Cardiac fibroblast (primary cell): ENCODE measurements at regions not wholly inside any gene's neighbourhood (a gene's known extent, or its start where the extent isn't known, plus 50 kb on each side); places are given as distances from the start of the nearest gene placed in this dataset.

ENCODE experiments used
- DNase-seq, 2 donors: peaks; one replicate each; pipeline versions ENCODE4 v3.0.0 to v3.0.0-alpha.2; 2010; ENCODE audit warnings: low read depth in 2 of 2
- H3K4me3 ChIP-seq, 2 donors: replicated peaks in 1 of 2; 1 replicate in 1 of 2; 2 replicates in 1 of 2; pipeline ENCODE4 v1.5.1; 2011; ENCODE audit warnings: low read depth in 2 of 2, low read length in 2 of 2, mild to moderate bottlenecking in 2 of 2, moderate library complexity in 1 of 2
- TF ChIP-seq, protein P1 (sequence below): IDR thresholded peaks from one replicate; pipeline ENCODE4 v1.5.1; 2011; ENCODE audit warnings: low read depth, mild to moderate bottlenecking, low read length, inconsistent platforms

DNA sequence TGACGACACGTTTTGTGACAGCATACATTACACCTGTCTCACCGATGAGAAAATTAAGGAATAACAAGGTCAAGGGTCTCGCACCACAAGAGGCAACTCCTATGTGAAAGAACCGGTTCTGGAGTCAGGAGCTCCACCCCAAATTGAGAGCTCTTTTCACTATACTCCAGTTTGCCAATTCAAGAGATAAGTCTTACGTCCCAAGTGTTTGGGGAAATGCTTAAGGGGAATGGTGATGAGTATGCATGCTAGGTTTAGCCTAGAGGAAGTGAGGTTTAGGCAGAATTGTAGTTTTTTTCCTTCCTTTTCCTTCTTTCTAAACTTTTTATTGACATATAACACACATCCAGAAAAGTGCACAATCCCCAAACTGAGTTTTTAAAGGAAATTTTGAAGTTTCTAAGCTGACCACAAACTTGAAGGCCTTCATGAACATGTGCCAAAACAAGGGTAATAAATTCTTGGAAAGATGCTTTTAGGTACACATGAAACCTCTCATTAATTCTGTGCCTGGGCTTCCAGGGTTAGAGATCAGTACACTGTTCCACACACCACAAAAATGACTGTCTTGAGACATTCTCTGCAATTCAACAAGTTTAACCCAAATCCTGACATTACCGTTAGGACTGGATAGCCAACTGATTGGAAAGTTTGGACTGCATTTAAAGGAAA lies 127.6 kb upstream of the SLC1A3 start:
- no peak for DNase-seq
- TF ChIP-seq, protein P1, sequence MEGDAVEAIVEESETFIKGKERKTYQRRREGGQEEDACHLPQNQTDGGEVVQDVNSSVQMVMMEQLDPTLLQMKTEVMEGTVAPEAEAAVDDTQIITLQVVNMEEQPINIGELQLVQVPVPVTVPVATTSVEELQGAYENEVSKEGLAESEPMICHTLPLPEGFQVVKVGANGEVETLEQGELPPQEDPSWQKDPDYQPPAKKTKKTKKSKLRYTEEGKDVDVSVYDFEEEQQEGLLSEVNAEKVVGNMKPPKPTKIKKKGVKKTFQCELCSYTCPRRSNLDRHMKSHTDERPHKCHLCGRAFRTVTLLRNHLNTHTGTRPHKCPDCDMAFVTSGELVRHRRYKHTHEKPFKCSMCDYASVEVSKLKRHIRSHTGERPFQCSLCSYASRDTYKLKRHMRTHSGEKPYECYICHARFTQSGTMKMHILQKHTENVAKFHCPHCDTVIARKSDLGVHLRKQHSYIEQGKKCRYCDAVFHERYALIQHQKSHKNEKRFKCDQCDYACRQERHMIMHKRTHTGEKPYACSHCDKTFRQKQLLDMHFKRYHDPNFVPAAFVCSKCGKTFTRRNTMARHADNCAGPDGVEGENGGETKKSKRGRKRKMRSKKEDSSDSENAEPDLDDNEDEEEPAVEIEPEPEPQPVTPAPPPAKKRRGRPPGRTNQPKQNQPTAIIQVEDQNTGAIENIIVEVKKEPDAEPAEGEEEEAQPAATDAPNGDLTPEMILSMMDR: no peak
- no peak overlapping the region for H3K4me3 ChIP-seq

DNA sequence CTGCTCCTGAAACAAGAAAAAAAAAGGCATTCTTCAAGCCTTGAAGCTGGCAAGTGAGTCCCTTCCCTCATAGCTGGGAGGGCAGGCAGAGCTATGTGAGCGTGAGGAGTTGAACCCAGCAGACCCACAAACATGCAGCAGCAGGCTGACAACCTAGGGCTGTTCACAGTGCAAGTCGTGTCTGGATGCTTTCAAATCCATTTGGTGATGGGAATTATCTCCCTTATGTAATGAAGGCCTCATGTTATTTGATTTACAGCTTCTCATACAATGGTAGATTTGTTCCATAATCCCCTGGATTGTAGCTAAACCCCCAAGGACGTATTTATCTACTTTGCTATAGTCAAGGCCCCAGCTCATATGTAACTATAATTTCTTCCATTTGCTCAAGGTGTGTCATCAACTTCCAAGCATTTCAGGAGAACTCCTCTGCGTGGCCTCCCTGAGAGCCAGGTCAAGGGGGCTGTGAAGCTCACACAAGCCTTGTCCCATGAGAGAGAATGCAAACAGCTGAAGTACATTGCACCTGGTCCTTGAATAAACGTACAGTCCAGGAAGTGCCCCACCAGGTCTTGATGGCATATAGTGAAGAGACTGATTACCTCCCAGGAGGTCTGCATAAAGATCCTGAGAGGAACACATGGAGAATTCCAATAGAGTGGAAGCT lies 124.8 kb upstream of the SLC1A3 start:
- no peak overlapping the region for H3K4me3 ChIP-seq
- no peak for DNase-seq
- TF ChIP-seq, protein P1: no peak

DNA sequence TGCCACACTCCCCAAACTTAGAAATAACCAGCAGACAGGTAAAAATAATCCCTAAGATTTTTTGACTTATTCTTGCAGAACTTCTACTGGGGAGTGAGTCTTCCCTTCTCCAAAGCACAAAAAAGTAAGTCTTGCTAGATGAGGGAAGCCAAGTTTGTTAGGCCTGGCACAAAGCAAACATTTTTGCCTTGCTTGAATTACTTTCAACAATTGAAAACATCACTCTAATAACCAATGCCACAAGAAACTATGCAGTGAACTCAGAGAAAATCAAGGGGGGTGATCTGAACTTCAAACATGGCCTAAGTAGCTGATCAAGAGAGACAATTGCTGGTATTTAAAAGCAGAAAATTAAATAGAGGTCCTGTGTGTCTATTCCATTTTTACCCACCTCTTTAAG lies 123.6 kb upstream of the SLC1A3 start:
- DNase-seq: no peak
- no peak overlapping the region for H3K4me3 ChIP-seq
- TF ChIP-seq, protein P1: no peak

DNA sequence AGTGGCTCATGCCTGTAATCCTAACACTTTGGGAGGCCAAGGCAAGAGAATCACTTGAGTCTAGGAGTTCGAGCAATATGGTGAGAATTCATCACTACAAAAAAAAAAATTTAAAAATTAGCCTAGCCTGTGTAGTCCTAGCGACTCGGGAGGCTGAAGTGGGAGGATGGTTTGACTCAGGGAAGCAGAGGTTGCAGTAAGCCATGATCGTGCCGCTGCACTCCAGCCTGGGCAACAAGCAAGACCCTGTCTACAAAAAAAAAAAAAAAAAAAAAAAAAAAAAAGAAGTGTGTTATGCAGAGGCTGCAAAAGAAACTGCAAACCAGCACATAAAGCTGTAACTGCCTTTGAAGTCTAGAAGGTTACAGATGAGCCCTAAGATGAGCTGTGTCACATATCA lies 116.9 kb upstream of the SLC1A3 start:
- no peak for DNase-seq
- TF ChIP-seq, protein P1: no peak
- no peak overlapping the region for H3K4me3 ChIP-seq

DNA sequence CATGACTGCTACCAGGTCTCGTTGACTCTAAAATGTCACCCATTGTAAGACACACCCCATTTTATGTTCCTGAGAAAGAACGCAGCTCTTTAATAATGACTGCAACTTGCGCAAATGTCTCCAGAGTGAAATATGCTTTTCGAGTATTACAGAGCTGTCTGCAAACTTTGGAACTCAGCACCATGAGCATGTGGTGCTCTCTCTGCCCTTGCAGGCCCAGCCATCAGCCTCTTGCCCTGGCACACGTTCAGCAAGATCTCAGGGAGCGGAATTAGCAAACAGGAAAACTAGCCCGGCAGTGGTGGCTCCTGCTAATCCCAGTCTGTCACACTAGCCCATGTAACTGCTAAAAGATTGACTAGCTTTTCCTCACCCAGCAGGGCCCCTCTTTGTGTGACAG lies 114.5 kb upstream of the SLC1A3 start:
- no peak overlapping the region for H3K4me3 ChIP-seq
- TF ChIP-seq, protein P1: no peak
- DNase-seq: no peak

DNA sequence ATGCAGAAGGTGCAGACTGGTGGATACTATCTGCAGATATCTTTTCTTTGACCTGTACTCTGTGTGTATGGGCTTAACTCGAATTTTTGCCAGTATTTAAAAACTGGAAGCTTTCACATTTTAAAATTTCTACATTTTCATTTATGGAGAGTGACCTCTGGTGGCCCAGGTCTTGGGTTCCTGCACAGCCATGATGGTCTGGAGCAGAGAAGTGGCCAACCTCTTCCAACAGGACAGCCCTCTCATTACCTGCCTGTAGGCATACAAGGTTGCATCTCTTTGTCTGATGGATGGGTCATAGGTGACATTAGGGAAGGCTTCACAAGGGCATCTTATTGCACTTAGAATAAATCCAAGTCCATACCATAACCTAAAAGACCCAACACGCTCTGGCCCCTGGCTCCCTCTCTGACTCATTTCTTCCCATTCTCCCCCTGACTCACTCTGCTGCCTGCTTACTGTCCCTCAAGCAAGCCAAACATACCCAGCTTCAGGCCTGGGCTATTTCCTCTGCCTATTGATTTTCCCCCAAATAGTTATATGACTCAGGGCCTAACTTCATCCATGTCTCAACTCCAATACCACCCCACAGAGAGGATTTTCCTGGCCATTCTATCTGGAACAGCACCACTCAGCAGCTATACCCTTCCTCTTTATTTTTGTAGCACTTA lies 113.3 kb upstream of the SLC1A3 start:
- DNase-seq: peak in 1 of 2 donors; percentile 38
- no peak overlapping the region for H3K4me3 ChIP-seq
- TF ChIP-seq, protein P1: no peak
